ENCODE measurements at regions not wholly inside any gene's neighbourhood (a gene's known extent, or its start where the extent isn't known, plus 50 kb on each side); places are given as distances from the start of the nearest gene placed in this dataset.

GRCh38 chr18:11522992-11523391 lies 86.4 kb upstream of the SLC35G4 start:
- TF ChIP-seq POLR2AphosphoS5 (IDR thresholded peaks at IDR 0.05): no peak
- TF ChIP-seq POLR2A (IDR thresholded peaks at IDR 0.05): no peak
- no peak for TF ChIP-seq CTCF (IDR thresholded peaks at IDR 0.05 in 8 of 11, conservative IDR thresholded peaks at IDR 0.05 in 3 of 11)
- Histone ChIP-seq H3K27me3 (replicated peaks in 1 of 7) (peaks cover 0 to 8% (median 0%) of the 10 kb centered on the region in 7 donors), H3K9me3 (no peaks in the 10 kb centered on the region), H3K4me3 (no peak overlapping the region), H3K36me3 (no peaks in the 10 kb centered on the region), H3K27ac (no peak overlapping the region), H3K4me1 (no peaks in the 10 kb centered on the region)
- intact Hi-C loops (cut with DNase I; ENCODE audit: low total_unique reads): no loop called here
- no peak for DNase-seq
- 71 to 82% (median 76%) methylated on average over 5 of the region's 5 CpGs for WGBS, 5 donors

- Histone ChIP-seq H3K4me1 (no peaks in the 10 kb centered on the region), H3K4me3 (no peak overlapping the region), H3K9me3 (no peaks in the 10 kb centered on the region), H3K27ac (no peak overlapping the region), H3K36me3 (no peaks in the 10 kb centered on the region), H3K27me3 (replicated peaks in 1 of 7) (peaks cover 0 to 8% (median 0%) of the 10 kb centered on the region in 7 donors)
- no peak for DNase-seq
- intact Hi-C loops (cut with DNase I; ENCODE audit: low total_unique reads): no loop called here
- no peak for TF ChIP-seq CTCF (IDR thresholded peaks at IDR 0.05 in 8 of 11, conservative IDR thresholded peaks at IDR 0.05 in 3 of 11)
- TF ChIP-seq POLR2A (IDR thresholded peaks at IDR 0.05): no peak
- no peak for TF ChIP-seq POLR2AphosphoS5 (IDR thresholded peaks at IDR 0.05)
- WGBS, 5 donors: 75 to 88% (median 79%) methylated on average over 5 of the region's 5 CpGs
These were observed 87.5 kb upstream of the SLC35G4 start for GRCh38 chr18:11521853-11522252.

- WGBS, 5 donors: 72 to 90% (median 82%) methylated on average over 6 of the region's 6 CpGs
- intact Hi-C loops (cut with DNase I; ENCODE audit: low total_unique reads): no loop called here
These were observed 88.9 kb upstream of the SLC35G4 start for GRCh38 chr18:11520536-11520935.

More at GRCh38 chr18:11520536-11520935, 88.9 kb upstream of the SLC35G4 start:
- Histone ChIP-seq H3K4me3 (no peak overlapping the region), H3K36me3 (no peaks in the 10 kb centered on the region), H3K27ac (no peak overlapping the region), H3K27me3 (replicated peaks in 1 of 7) (peaks cover 0 to 8% (median 0%) of the 10 kb centered on the region in 7 donors), H3K9me3 (no peaks in the 10 kb centered on the region), H3K4me1 (no peaks in the 10 kb centered on the region)
- DNase-seq: no peak
- TF ChIP-seq POLR2A (IDR thresholded peaks at IDR 0.05) (no peak), POLR2AphosphoS5 (IDR thresholded peaks at IDR 0.05) (no peak), CTCF (IDR thresholded peaks at IDR 0.05 in 8 of 11, conservative IDR thresholded peaks at IDR 0.05 in 3 of 11) (no peak)
